ENCODE measurements at regions not wholly inside any gene's neighbourhood (a gene's known extent, or its start where the extent isn't known, plus 50 kb on each side); places are given as distances from the start of the nearest gene placed in this dataset.

GRCh38 chr14:41498959-41499358 lies 107.7 kb upstream of the LRFN5 start:
- TF ChIP-seq POLR2A (IDR thresholded peaks at IDR 0.05), result no peak
- TF ChIP-seq, protein P1, sequence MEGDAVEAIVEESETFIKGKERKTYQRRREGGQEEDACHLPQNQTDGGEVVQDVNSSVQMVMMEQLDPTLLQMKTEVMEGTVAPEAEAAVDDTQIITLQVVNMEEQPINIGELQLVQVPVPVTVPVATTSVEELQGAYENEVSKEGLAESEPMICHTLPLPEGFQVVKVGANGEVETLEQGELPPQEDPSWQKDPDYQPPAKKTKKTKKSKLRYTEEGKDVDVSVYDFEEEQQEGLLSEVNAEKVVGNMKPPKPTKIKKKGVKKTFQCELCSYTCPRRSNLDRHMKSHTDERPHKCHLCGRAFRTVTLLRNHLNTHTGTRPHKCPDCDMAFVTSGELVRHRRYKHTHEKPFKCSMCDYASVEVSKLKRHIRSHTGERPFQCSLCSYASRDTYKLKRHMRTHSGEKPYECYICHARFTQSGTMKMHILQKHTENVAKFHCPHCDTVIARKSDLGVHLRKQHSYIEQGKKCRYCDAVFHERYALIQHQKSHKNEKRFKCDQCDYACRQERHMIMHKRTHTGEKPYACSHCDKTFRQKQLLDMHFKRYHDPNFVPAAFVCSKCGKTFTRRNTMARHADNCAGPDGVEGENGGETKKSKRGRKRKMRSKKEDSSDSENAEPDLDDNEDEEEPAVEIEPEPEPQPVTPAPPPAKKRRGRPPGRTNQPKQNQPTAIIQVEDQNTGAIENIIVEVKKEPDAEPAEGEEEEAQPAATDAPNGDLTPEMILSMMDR (IDR thresholded peaks at IDR 0.05), result no peak
